RWPE1 (cell line): ENCODE measurements at regions not wholly inside any gene's neighbourhood (a gene's known extent, or its start where the extent isn't known, plus 50 kb on each side); places are given as distances from the start of the nearest gene placed in this dataset.

Experiments used
- CTCF ChIA-PET: fragments of 350-600 bp; sonication (Branson Sonifier 250); formaldehyde crosslinking; extraction: SDS; loops from one replicate; lab custom pipeline; 2021; lab: Yijun Ruan, JAX
- POLR2A ChIA-PET: fragments of 400-600 bp; formaldehyde crosslinking; extraction: SDS; loops from one replicate; lab custom pipeline; 2020; ENCODE audit warnings: antibody characterized with exemption; ENCODE audit not compliant: low non-redundant PET; lab: Yijun Ruan, JAX
- DNase-seq: peaks from one replicate; pipeline ENCODE4 v3.0.0; 2012; ENCODE audit warnings: low spot score
- H3K27ac ChIP-seq: fragments of 450-650 bp; 2 replicates; pipeline ENCODE4 v1.5.1; 2017
- CTCF ChIP-seq: fragments of 450-650 bp; conservative IDR thresholded peaks from 2 replicates; pipeline ENCODE4 v1.5.1; 2017; ENCODE audit warnings: low read depth, mild to moderate bottlenecking

- ChIA-PET POLR2A (no interaction called here), CTCF (interaction anchor here (0.5 kb wide), 1 partner anchor 44 kb away, joined by 3 read pairs; no protein-coding TSS in a partner anchor)
- no peak overlapping the region; the same call in 1 of the 2 replicates for H3K27ac ChIP-seq
- no peak for TF ChIP-seq CTCF
- DNase-seq, result no peak
These were observed 71.3 kb downstream of the PTPRS start for GRCh38 chr19:5269279-5269678.

GRCh38 chr19:5268801-5269200, 71.8 kb downstream of the PTPRS start:
- peak; percentile 15 for DNase-seq
- POLR2A ChIA-PET, result no interaction called here

GRCh38 chr19:5265260-5265659, 75.4 kb downstream of the PTPRS start:
- H3K27ac ChIP-seq, result no peak overlapping the region
- ChIA-PET CTCF (interaction anchor here (0.6 kb wide), 1 partner anchor 71 kb away, joined by 8 read pairs; no protein-coding TSS in a partner anchor), POLR2A (no interaction called here)
- no peak for TF ChIP-seq CTCF
- DNase-seq, result no peak

More at GRCh38 chr19:5268801-5269200, 71.8 kb downstream of the PTPRS start:
- CTCF ChIA-PET, result interaction anchor here (0.5 kb wide), 1 partner anchor 43 kb away, joined by 3 read pairs; no protein-coding TSS in a partner anchor
- H3K27ac ChIP-seq, result no peak overlapping the region
- no peak for TF ChIP-seq CTCF

GRCh38 chr19:5264453-5264852, 76.2 kb downstream of the PTPRS start:
- H3K27ac ChIP-seq, result no peak overlapping the region
- DNase-seq, result no peak
- POLR2A ChIA-PET, result no interaction called here
- no peak for TF ChIP-seq CTCF
- CTCF ChIA-PET, result interaction anchor here (0.6 to 0.7 kb wide), 2 partner anchors 210 to 457 kb away, joined by 3 to 4 read pairs; no protein-coding TSS in a partner anchor

GRCh38 chr19:5263615-5264014, 77.0 kb downstream of the PTPRS start:
- no peak for TF ChIP-seq CTCF
- no peak overlapping the region for H3K27ac ChIP-seq
- POLR2A ChIA-PET, result no interaction called here
- DNase-seq, result no peak
- CTCF ChIA-PET, result no interaction called here

GRCh38 chr19:5262721-5263120, 77.9 kb downstream of the PTPRS start:
- no peak overlapping the region for H3K27ac ChIP-seq
- ChIA-PET POLR2A (no interaction called here), CTCF (no interaction called here)
- TF ChIP-seq CTCF, result no peak
- no peak for DNase-seq
